ENCODE measurements at regions not wholly inside any gene's neighbourhood (a gene's known extent, or its start where the extent isn't known, plus 50 kb on each side); places are given as distances from the start of the nearest gene placed in this dataset.

DNA sequence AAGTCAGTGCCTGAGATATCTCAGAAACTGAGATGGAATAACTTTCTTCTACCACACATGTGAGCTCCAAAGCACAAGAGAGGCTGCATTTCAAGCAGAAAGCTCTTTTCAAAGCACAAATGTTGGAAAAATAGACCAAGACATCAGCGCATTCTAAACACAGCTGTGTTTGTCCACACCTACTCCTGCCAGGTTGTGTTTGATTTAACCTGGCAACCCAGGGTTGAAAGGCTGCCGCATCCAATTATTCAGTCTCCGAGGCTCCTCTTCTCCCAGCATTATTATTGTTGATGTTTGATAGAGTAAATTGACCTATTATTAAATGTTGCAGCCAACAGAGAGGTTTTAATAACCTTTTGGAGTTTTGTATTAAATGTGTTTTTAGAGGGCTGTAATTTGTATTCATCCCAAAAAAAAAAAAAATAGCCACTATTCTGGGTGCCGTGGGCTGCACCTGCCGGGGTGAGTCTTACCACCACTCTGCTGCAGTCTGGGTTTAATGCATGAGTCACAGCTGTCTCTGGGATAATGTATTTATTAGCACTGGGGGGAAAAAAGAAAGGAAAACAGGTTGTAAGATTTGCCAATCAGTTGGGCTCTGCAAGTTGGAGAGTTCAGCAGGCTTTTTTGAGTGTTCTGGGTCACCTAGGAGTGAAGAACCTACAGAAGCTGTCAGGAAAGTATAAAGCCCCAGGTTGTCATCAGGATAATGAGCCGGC is 105.2 kb upstream of the NOCT start:
- TF ChIP-seq, protein P1, sequence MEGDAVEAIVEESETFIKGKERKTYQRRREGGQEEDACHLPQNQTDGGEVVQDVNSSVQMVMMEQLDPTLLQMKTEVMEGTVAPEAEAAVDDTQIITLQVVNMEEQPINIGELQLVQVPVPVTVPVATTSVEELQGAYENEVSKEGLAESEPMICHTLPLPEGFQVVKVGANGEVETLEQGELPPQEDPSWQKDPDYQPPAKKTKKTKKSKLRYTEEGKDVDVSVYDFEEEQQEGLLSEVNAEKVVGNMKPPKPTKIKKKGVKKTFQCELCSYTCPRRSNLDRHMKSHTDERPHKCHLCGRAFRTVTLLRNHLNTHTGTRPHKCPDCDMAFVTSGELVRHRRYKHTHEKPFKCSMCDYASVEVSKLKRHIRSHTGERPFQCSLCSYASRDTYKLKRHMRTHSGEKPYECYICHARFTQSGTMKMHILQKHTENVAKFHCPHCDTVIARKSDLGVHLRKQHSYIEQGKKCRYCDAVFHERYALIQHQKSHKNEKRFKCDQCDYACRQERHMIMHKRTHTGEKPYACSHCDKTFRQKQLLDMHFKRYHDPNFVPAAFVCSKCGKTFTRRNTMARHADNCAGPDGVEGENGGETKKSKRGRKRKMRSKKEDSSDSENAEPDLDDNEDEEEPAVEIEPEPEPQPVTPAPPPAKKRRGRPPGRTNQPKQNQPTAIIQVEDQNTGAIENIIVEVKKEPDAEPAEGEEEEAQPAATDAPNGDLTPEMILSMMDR (IDR thresholded peaks at IDR 0.05): no peak
- no peak for TF ChIP-seq POLR2AphosphoS5 (IDR thresholded peaks at IDR 0.05)
